ENCODE measurements at regions not wholly inside any gene's neighbourhood (a gene's known extent, or its start where the extent isn't known, plus 50 kb on each side); places are given as distances from the start of the nearest gene placed in this dataset.
A peak's percentile ranks its signal among the peaks of the same experiment; 100 is the strongest.

- TF ChIP-seq GATA2 (IDR thresholded peaks at IDR 0.05; ENCODE audit: insufficient read depth, insufficient read length, low read depth, low read length) (no peak), POLR2A (IDR thresholded peaks at IDR 0.05; ENCODE audit: low read depth, low read length) (no peak), POLR2AphosphoS5 (IDR thresholded peaks at IDR 0.05; ENCODE audit: insufficient read depth, low read depth, low read length) (no peak), MAX (IDR thresholded peaks at IDR 0.05; ENCODE audit: insufficient read depth, insufficient read length) (no peak), JUN (IDR thresholded peaks at IDR 0.05; ENCODE audit: borderline replicate concordance, insufficient read depth, insufficient read length, low read depth) (no peak), CTCF (IDR thresholded peaks at IDR 0.05; ENCODE audit: extremely low read depth in 1 of 2, insufficient read depth in 1 of 2, low read depth in 1 of 2, low read length in 2 of 2) (no peak), FOS (IDR thresholded peaks at IDR 0.05; ENCODE audit: borderline replicate concordance, insufficient read depth, low read length) (no peak), EZH2 (IDR thresholded peaks at IDR 0.05; ENCODE audit: borderline replicate concordance, low read depth, low read length, severe bottlenecking) (no peak), MYC (IDR thresholded peaks at IDR 0.05; ENCODE audit: low read depth, low read length) (no peak)
- Histone ChIP-seq H3K36me3 (ENCODE audit: control insufficient read depth in 2 of 2, extremely low read depth in 1 of 2, insufficient read depth in 2 of 2, low read length in 2 of 2) (no peaks in the 10 kb centered on the region), H3K9me3 (replicated peaks; ENCODE audit: control insufficient read depth, insufficient read depth, low read length) (no peaks in the 10 kb centered on the region), H4K20me1 (replicated peaks; ENCODE audit: control insufficient read depth, extremely low read depth, insufficient read depth, low read length) (no peaks in the 10 kb centered on the region), H3K4me1 (ENCODE audit: control insufficient read depth, extremely low read depth, insufficient read depth, low read length) (peaks cover 12% of the 10 kb centered on the region), H3K9ac (replicated peaks; ENCODE audit: extremely low read depth, insufficient read depth, low read length) (no peak overlapping the region), H3K9me1 (replicated peaks; ENCODE audit: control insufficient read depth, extremely low read depth, insufficient read depth, low read length) (no peaks in the 10 kb centered on the region), H3K27me3 (ENCODE audit: control insufficient read depth in 2 of 2, insufficient read depth in 2 of 2, low read length in 2 of 2) (no peaks in the 10 kb centered on the region), H3K4me3 (replicated peaks in 1 of 3; ENCODE audit: insufficient read depth in 1 of 3, low read depth in 1 of 3, low read length in 3 of 3) (no peak overlapping the region), H3K27ac (ENCODE audit: insufficient read depth, low read depth, low read length) (no peak overlapping the region), H3K4me2 (ENCODE audit: insufficient read depth, low read length) (no peak overlapping the region), H2AFZ (ENCODE audit: low read depth, low read length) (peak overlapping the region; percentile 4), H3K79me2 (ENCODE audit: control insufficient read depth, insufficient read depth, low read length) (no peaks in the 10 kb centered on the region)
- DNase-seq (ENCODE audit: low read depth, low spot score) (peak; percentile 6), FAIRE-seq (no peak)
- intact Hi-C loops (cut with micrococcal nuclease), result no loop called here
- ChIA-PET POLR2A (no interaction called here), CTCF (interaction anchor here (0.6 to 0.9 kb wide), 2 partner anchors 12 kb away, joined by 3 read pairs; no protein-coding TSS in a partner anchor)
- dilution Hi-C loops (cut with MboI; ENCODE audit: extremely low pct_ligation_motif_present, low sequenced_read_pairs), result no loop called here
- BruUV-seq (replicated peaks), result no TSS peak
Measured at GRCh38 chr5:100647461-100648230, 112.5 kb downstream of the FAM174A start.

Measured in endothelial cell of umbilical vein (primary cell).